Upper lobe of left lung (tissue), 4 donors: ENCODE measurements at regions not wholly inside any gene's neighbourhood (a gene's known extent, or its start where the extent isn't known, plus 50 kb on each side); places are given as distances from the start of the nearest gene placed in this dataset.

ENCODE experiments used
- EP300 ChIP-seq, 4 donors: sonication (generic); formaldehyde crosslinking; IDR thresholded peaks; one replicate each; pipeline ENCODE4 v1.5.1; 2017; ENCODE audit warnings: antibody characterized with exemption in 4 of 4, control low read depth in 2 of 4
- POLR2A ChIP-seq, 4 donors: fragments of 450-650 bp; IDR thresholded peaks; one replicate each; pipeline ENCODE4 v1.5.1; 2016 to 2017; ENCODE audit warnings: antibody characterized with exemption in 4 of 4, mild to moderate bottlenecking in 2 of 4
- TF ChIP-seq, protein P1 (sequence below), 6 experiments: fragments of 450-650 bp in 4 of 6; fragments of 200-600 bp in 2 of 6; sonication (generic) in 2 of 6; IDR thresholded peaks; one replicate each; pipeline ENCODE4 v1.5.1; 2016 to 2019; ENCODE audit warnings: antibody characterized with exemption in 6 of 6

DNA sequence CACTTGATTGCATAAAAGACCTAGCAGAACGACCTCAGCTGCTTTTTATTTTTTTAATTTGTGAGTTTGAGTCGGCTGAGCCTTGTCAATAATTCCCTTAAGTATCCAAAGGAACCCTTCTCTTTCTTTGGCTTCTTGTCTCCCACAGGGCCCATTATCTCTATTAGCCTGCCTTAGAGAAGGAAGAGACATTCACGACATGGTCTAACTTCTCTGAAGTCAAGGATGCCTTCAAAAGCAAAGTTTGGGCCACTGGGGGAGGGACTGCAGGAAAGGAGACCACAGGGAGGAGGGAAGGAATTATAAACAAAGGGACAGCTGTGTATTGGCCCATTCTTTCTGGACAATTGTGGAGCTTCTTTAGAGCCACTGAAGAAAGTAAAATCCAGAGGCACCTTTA lies 126.4 kb downstream of the BRMS1L start:
- TF ChIP-seq EP300 (IDR thresholded peaks at IDR 0.05) (no peak), POLR2A (IDR thresholded peaks at IDR 0.05) (no peak)
- TF ChIP-seq, protein P1, sequence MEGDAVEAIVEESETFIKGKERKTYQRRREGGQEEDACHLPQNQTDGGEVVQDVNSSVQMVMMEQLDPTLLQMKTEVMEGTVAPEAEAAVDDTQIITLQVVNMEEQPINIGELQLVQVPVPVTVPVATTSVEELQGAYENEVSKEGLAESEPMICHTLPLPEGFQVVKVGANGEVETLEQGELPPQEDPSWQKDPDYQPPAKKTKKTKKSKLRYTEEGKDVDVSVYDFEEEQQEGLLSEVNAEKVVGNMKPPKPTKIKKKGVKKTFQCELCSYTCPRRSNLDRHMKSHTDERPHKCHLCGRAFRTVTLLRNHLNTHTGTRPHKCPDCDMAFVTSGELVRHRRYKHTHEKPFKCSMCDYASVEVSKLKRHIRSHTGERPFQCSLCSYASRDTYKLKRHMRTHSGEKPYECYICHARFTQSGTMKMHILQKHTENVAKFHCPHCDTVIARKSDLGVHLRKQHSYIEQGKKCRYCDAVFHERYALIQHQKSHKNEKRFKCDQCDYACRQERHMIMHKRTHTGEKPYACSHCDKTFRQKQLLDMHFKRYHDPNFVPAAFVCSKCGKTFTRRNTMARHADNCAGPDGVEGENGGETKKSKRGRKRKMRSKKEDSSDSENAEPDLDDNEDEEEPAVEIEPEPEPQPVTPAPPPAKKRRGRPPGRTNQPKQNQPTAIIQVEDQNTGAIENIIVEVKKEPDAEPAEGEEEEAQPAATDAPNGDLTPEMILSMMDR (IDR thresholded peaks at IDR 0.05) = no peak
